Osteocyte (in vitro differentiated cells): ENCODE measurements at regions not wholly inside any gene's neighbourhood (a gene's known extent, or its start where the extent isn't known, plus 50 kb on each side); places are given as distances from the start of the nearest gene placed in this dataset.

ENCODE experiments used
- DNase-seq: peaks from one replicate; pipeline ENCODE4 v3.0.0; 2021; ENCODE audit warnings: mixed read lengths; ENCODE audit not compliant: unreplicated experiment; ENCODE audit errors: extremely low spot score
- H3K27ac Mint-ChIP-seq: one replicate; pipeline ENCODE4 v1.8.0; 2021; ENCODE audit warnings: mild to moderate bottlenecking, mixed read lengths; ENCODE audit not compliant: unreplicated experiment
- H3K27me3 Mint-ChIP-seq: one replicate; pipeline ENCODE4 v1.8.0; 2021; ENCODE audit warnings: mixed read lengths; ENCODE audit not compliant: unreplicated experiment
- H3K36me3 Mint-ChIP-seq: one replicate; pipeline ENCODE4 v1.8.0; 2021; ENCODE audit warnings: mixed read lengths; ENCODE audit not compliant: unreplicated experiment
- H3K4me1 Mint-ChIP-seq: one replicate; pipeline ENCODE4 v1.8.0; 2021; ENCODE audit warnings: mixed read lengths; ENCODE audit not compliant: unreplicated experiment
- H3K4me3 Mint-ChIP-seq: one replicate; pipeline ENCODE4 v1.8.0; 2021; ENCODE audit warnings: mild to moderate bottlenecking, moderate library complexity, mixed read lengths; ENCODE audit not compliant: unreplicated experiment
- H3K9me3 Mint-ChIP-seq: one replicate; pipeline ENCODE4 v1.8.0; 2021; ENCODE audit warnings: mixed read lengths; ENCODE audit not compliant: unreplicated experiment
- TF ChIP-seq, protein P1 (sequence below): fragments of 200-600 bp; sonication (generic); IDR thresholded peaks from 2 replicates; pipeline ENCODE4 v1.5.0; 2021; ENCODE audit warnings: antibody characterized with exemption, mild to moderate bottlenecking, moderate library complexity

DNA sequence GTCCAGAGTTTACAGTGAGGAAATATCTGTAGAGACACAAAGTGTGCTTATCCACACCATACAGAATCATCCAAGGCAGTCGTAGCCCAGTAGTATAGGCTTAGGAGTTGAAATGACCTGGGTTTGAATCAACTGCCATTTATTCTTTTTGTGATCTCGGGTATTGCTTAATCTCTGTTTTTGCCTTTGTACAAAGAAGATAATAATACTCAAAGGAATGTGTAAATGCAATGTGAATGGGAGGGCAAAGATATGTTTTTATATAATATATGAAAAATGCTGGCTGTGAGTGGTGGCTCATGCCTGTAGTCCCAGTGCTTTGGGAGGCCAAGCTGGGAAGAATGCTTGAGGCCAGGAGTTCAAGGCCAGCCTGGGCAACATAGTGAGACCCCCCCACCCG is 141.1 kb downstream of the SPATA31D1 start:
- no peaks in the 10 kb centered on the region for H3K27me3 Mint-ChIP-seq
- TF ChIP-seq, protein P1, sequence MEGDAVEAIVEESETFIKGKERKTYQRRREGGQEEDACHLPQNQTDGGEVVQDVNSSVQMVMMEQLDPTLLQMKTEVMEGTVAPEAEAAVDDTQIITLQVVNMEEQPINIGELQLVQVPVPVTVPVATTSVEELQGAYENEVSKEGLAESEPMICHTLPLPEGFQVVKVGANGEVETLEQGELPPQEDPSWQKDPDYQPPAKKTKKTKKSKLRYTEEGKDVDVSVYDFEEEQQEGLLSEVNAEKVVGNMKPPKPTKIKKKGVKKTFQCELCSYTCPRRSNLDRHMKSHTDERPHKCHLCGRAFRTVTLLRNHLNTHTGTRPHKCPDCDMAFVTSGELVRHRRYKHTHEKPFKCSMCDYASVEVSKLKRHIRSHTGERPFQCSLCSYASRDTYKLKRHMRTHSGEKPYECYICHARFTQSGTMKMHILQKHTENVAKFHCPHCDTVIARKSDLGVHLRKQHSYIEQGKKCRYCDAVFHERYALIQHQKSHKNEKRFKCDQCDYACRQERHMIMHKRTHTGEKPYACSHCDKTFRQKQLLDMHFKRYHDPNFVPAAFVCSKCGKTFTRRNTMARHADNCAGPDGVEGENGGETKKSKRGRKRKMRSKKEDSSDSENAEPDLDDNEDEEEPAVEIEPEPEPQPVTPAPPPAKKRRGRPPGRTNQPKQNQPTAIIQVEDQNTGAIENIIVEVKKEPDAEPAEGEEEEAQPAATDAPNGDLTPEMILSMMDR = no peak
- H3K27ac Mint-ChIP-seq = no peak overlapping the region
- no peak overlapping the region for H3K4me3 Mint-ChIP-seq
- no peaks in the 10 kb centered on the region for H3K36me3 Mint-ChIP-seq
- peaks cover 22% of the 10 kb centered on the region for H3K4me1 Mint-ChIP-seq
- H3K9me3 Mint-ChIP-seq = no peaks in the 10 kb centered on the region
- DNase-seq = no peak

DNA sequence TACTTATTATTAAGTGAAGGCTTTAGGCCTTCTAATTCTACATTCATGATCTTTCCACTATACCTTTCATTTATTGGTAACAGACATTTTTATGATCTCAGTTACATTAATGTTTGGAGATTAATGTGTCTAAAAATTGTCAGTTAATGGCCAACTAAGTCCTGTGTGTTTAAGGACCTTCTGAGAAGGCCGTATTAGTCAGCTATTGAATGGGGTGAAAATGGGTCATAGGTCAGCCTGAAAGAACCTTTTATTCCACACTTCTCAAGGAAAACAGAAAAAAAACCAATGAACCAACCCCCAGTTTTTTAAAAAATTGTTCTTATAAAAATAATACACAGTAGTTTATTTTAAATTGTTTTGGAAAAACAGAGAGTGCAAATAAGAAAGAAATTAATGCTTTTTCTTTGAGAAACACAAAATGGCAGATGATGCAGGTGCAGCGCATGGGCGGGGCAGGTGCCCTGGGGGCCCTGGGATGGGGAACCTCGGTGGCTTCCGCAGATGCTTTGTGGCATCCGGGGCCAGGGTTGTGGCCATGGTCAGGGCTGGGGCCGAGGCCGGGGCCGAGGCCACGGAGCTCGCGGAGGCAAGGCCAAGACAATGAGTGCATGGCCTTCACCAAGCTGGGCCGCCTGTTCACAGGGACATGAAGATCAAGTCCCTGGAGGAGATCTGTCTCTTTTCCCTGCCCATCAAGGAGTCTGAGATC is 141.9 kb downstream of the SPATA31D1 start:
- TF ChIP-seq, protein P1 = no peak
- H3K9me3 Mint-ChIP-seq = peaks cover under 1% of the 10 kb centered on the region
- no peaks in the 10 kb centered on the region for H3K27me3 Mint-ChIP-seq
- H3K4me1 Mint-ChIP-seq = peaks cover 20% of the 10 kb centered on the region
- no peak overlapping the region for H3K27ac Mint-ChIP-seq
- DNase-seq = no peak
- no peak overlapping the region for H3K4me3 Mint-ChIP-seq
- no peaks in the 10 kb centered on the region for H3K36me3 Mint-ChIP-seq

DNA sequence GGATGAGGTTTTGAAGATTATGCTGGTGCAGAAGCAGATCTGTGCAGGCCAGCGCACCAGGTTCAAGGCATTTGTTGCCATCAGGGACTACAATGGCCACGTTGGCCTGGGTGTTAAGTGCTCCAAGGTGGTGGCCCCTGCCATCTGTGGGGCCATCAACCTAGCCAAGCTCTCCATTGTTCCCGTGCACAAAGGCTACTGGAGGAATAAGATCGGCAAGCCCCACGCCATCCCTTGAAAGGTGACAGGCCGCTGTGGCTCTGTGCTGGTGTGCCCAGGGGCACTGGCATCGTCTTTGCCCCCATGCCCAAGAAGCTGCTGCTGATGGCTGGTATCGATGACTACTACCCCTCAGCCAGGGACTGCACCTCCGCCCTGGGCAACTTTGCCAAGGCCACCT is 142.5 kb downstream of the SPATA31D1 start:
- DNase-seq = no peak
- Mint-ChIP-seq H3K36me3 (no peaks in the 10 kb centered on the region), H3K4me1 (peaks cover 18% of the 10 kb centered on the region), H3K27me3 (no peaks in the 10 kb centered on the region), H3K27ac (no peak overlapping the region), H3K9me3 (peaks cover 4% of the 10 kb centered on the region), H3K4me3 (no peak overlapping the region)
- TF ChIP-seq, protein P1 = no peak

DNA sequence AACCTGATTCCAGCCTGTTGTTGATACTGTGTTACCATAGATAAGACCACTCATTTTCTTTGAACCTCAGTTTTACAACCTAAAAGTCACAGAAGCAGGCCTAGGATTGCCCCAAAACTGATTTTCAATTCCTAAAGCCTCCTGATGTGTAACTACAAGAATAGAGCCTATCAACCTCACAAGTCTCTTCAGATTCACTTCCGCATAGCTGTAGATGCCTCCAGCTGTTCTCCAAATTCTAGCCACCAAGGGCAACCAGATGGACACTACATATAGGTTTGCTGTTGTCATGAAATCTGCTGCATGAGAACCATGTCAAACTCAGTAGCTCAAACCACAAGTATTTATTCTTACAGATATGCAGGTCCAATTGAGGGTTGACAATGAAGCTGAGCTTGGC is 143.5 kb downstream of the SPATA31D1 start:
- H3K4me1 Mint-ChIP-seq = peaks cover 12% of the 10 kb centered on the region
- DNase-seq = no peak
- H3K4me3 Mint-ChIP-seq = no peak overlapping the region
- H3K36me3 Mint-ChIP-seq = no peaks in the 10 kb centered on the region
- no peak overlapping the region for H3K27ac Mint-ChIP-seq
- H3K9me3 Mint-ChIP-seq = peaks cover 4% of the 10 kb centered on the region
- TF ChIP-seq, protein P1 = no peak
- H3K27me3 Mint-ChIP-seq = no peaks in the 10 kb centered on the region

DNA sequence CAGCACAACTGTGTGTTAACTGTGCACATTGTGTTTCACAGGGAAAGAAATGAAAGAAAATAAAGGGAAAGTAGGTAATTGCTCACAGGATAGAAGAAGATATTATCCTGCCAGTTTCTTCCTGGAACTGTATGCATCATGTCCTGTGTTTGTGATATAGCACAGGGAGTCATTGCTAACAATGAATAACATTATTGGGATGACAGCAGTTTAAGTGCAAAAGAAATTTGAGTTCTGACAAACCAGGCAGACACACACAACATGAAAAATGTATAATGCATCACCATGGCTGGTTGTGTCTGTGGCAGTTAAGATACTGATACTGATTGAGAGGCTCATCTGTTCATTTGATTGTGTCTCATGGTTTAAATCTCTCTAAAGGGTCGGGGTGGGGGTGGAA is 145.4 kb downstream of the SPATA31D1 start:
- DNase-seq = no peak
- peaks cover 4% of the 10 kb centered on the region for H3K9me3 Mint-ChIP-seq
- no peak overlapping the region for H3K27ac Mint-ChIP-seq
- no peaks in the 10 kb centered on the region for H3K36me3 Mint-ChIP-seq
- peaks cover 8% of the 10 kb centered on the region for H3K4me1 Mint-ChIP-seq
- TF ChIP-seq, protein P1 = no peak
- H3K27me3 Mint-ChIP-seq = no peaks in the 10 kb centered on the region
- H3K4me3 Mint-ChIP-seq = no peak overlapping the region
